Right lobe of liver (tissue), 4 donors: ENCODE measurements at regions not wholly inside any gene's neighbourhood (a gene's known extent, or its start where the extent isn't known, plus 50 kb on each side); places are given as distances from the start of the nearest gene placed in this dataset.

ENCODE experiments used
- POLR2A ChIP-seq: fragments of 450-650 bp; IDR thresholded peaks from one replicate; pipeline ENCODE4 v1.6.1; 2017; ENCODE audit warnings: antibody characterized with exemption, mild to moderate bottlenecking
- TF ChIP-seq, protein P1 (sequence below), 4 donors: fragments of 200-600 bp in 3 of 4; fragments of 450-650 bp in 1 of 4; IDR thresholded peaks; one replicate each; pipeline versions ENCODE4 v1.5.1 to v1.8.0; 2016 to 2022; ENCODE audit warnings: antibody characterized with exemption in 4 of 4, mild to moderate bottlenecking in 2 of 4
- donor health status: DM: no; HTN: no; CAD: no.
- donor health status: DM: no; HTN: no; CAD: no.
- donor health status: DM: no; HTN: yes; CAD: no.

- TF ChIP-seq, protein P1, sequence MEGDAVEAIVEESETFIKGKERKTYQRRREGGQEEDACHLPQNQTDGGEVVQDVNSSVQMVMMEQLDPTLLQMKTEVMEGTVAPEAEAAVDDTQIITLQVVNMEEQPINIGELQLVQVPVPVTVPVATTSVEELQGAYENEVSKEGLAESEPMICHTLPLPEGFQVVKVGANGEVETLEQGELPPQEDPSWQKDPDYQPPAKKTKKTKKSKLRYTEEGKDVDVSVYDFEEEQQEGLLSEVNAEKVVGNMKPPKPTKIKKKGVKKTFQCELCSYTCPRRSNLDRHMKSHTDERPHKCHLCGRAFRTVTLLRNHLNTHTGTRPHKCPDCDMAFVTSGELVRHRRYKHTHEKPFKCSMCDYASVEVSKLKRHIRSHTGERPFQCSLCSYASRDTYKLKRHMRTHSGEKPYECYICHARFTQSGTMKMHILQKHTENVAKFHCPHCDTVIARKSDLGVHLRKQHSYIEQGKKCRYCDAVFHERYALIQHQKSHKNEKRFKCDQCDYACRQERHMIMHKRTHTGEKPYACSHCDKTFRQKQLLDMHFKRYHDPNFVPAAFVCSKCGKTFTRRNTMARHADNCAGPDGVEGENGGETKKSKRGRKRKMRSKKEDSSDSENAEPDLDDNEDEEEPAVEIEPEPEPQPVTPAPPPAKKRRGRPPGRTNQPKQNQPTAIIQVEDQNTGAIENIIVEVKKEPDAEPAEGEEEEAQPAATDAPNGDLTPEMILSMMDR (IDR thresholded peaks at IDR 0.05), result no peak
- no peak for TF ChIP-seq POLR2A
Measured at GRCh38 chr3:166488977-166489672, 651.9 kb upstream of the BCHE start.
